ENCODE measurements at regions not wholly inside any gene's neighbourhood (a gene's known extent, or its start where the extent isn't known, plus 50 kb on each side); places are given as distances from the start of the nearest gene placed in this dataset.
"Not testable (repeated sequence)": the region's sequence is repeated elsewhere in the genome, so short reads cannot be mapped to it uniquely, and the experiment has no call there.

DNA sequence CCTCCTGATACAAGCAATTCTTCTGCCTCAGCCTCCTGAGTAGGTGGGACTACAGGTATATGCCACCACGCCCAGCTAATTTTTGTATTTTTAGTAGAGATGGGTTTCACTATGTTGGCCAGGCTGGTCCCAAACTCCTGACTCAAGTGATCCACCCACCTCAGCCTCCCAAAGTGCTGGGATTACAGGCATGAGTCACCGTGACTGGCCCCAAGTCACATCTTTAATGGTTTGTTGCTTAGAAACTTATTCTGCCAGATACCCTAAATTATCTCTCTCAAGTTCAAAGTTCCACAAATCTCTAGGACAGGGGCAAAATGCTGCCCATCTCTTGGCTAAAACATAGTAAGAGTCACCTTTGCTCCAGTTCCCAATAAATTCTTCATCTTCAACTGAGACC, 444.1 kb upstream of the HSF2 start:
- TF ChIP-seq, protein P1, sequence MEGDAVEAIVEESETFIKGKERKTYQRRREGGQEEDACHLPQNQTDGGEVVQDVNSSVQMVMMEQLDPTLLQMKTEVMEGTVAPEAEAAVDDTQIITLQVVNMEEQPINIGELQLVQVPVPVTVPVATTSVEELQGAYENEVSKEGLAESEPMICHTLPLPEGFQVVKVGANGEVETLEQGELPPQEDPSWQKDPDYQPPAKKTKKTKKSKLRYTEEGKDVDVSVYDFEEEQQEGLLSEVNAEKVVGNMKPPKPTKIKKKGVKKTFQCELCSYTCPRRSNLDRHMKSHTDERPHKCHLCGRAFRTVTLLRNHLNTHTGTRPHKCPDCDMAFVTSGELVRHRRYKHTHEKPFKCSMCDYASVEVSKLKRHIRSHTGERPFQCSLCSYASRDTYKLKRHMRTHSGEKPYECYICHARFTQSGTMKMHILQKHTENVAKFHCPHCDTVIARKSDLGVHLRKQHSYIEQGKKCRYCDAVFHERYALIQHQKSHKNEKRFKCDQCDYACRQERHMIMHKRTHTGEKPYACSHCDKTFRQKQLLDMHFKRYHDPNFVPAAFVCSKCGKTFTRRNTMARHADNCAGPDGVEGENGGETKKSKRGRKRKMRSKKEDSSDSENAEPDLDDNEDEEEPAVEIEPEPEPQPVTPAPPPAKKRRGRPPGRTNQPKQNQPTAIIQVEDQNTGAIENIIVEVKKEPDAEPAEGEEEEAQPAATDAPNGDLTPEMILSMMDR (IDR thresholded peaks at IDR 0.05 in 4 of 5, conservative IDR thresholded peaks at IDR 0.05 in 1 of 5): not testable (repeated sequence)
- not testable (repeated sequence) for TF ChIP-seq POLR2A (IDR thresholded peaks at IDR 0.05)
